Astrocyte of the spinal cord (primary cell): ENCODE measurements at regions not wholly inside any gene's neighbourhood (a gene's known extent, or its start where the extent isn't known, plus 50 kb on each side); places are given as distances from the start of the nearest gene placed in this dataset.

Source experiments
- DNase-seq: peaks from one replicate; pipeline ENCODE4 v3.0.0; 2011; ENCODE audit warnings: low read depth, low spot score
- H3K4me3 ChIP-seq: 2 replicates; pipeline ENCODE4 v1.5.1; 2011; ENCODE audit warnings: low read depth, mild to moderate bottlenecking, low read length, moderate library complexity
- in situ Hi-C: cut with HindIII; loops from 2 replicates; pipeline ENCODE4 v1.10.0; 2017; ENCODE audit warnings: low sequenced_read_pairs
- TF ChIP-seq, protein P1 (sequence below): IDR thresholded peaks from 2 replicates; pipeline ENCODE4 v1.5.1; 2012; ENCODE audit warnings: low read depth, mild to moderate bottlenecking, low read length, inconsistent platforms

DNA sequence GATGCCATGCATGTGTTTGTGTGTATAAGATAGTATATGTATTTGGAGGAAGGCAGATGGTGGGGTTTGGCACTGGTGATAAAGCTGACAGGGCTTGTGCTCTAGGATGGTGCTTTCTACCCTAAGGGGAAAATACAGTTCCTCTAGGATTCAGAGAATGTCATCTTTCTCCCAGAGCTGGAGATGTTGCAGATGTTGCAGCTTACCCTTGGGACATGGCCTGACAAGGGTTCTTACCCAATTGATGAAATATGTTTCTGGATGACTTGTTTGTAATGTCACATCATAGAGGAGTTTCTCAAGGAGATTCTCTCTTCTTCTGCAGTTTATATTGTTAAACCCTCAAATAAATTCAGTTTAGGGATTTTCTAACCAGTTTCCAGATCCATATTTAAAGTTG, 52.5 kb upstream of the PITX2 start:
- DNase-seq: no peak
- in situ Hi-C loops: no loop called here
- TF ChIP-seq, protein P1, sequence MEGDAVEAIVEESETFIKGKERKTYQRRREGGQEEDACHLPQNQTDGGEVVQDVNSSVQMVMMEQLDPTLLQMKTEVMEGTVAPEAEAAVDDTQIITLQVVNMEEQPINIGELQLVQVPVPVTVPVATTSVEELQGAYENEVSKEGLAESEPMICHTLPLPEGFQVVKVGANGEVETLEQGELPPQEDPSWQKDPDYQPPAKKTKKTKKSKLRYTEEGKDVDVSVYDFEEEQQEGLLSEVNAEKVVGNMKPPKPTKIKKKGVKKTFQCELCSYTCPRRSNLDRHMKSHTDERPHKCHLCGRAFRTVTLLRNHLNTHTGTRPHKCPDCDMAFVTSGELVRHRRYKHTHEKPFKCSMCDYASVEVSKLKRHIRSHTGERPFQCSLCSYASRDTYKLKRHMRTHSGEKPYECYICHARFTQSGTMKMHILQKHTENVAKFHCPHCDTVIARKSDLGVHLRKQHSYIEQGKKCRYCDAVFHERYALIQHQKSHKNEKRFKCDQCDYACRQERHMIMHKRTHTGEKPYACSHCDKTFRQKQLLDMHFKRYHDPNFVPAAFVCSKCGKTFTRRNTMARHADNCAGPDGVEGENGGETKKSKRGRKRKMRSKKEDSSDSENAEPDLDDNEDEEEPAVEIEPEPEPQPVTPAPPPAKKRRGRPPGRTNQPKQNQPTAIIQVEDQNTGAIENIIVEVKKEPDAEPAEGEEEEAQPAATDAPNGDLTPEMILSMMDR: no peak
- no peak overlapping the region for H3K4me3 ChIP-seq

DNA sequence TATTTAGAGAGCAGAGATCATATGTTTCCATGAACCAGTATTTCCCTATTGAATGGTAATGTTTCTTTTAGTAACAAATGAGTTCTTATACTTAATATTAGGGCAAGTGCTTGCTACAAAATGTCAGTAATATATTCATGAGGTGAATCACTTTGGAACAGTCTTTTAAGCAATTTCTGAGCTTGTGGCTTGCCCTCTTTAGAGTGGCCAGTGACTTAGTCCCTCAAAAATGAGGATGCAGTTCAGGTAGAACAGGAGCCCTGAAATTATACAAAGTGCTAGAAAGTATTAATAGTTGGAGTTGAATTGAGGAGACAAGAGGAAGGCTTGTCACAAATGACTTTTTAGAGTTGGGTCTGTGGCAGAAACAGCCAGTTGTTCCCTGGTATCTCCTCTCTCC, 53.4 kb upstream of the PITX2 start:
- no peak for DNase-seq
- in situ Hi-C loops: no loop called here
- no peak overlapping the region for H3K4me3 ChIP-seq
- TF ChIP-seq, protein P1: no peak

DNA sequence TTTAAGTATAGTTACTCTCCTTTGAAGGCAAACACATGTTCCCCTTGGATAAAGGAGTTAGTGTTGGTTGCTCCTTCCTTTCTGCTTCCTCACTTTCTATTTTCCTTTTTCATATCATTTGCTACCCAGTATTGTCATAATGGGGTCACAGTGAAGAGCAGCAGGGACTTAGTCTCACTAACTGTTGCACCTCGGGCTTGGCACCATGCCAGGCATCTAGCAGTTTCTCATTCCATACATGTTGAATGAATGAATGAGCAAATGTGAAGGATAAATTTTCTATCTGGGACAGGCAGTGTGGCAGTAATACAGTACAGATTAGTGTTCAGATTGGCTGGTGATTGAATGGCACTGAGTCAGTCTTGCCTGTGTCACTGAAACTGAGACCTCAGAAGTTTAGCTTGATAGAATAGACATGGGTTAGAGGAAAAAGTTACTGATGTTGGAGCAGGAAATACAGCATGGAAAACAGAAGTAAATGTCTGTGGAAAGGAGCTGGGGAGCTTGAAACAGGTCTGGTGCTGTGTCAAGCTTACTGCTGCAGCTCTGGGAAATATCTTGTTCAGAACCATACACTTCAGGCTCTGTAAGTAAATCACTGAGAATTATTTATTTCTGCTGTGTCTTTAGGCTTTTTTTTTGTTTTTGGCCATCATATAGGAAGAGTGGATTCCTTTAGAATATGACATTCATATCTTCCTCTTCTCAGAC, 55.8 kb upstream of the PITX2 start:
- no peak for DNase-seq
- no peak overlapping the region for H3K4me3 ChIP-seq
- in situ Hi-C loops: no loop called here
- TF ChIP-seq, protein P1: no peak

DNA sequence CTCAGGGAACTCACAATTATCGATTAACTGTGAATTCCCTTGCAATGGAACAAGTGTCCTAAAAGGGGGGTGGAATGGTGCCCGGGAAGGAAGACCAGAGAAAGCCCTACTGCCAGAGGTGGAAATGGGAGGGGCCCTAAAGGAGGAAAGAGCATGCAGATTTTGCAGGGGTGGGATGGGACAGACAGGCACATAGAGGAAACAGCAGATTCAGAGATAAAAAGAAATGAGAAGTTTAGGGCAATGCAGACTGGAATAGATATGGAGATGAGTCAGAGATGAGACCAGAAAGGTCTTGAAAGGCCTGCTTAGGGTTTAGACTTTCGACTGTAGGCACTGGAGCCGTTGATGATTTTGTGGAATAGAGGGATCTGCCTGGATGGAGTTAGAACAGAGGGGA, 57.4 kb upstream of the PITX2 start:
- TF ChIP-seq, protein P1: no peak
- H3K4me3 ChIP-seq: no peak overlapping the region
- in situ Hi-C loops: no loop called here
- DNase-seq: no peak

DNA sequence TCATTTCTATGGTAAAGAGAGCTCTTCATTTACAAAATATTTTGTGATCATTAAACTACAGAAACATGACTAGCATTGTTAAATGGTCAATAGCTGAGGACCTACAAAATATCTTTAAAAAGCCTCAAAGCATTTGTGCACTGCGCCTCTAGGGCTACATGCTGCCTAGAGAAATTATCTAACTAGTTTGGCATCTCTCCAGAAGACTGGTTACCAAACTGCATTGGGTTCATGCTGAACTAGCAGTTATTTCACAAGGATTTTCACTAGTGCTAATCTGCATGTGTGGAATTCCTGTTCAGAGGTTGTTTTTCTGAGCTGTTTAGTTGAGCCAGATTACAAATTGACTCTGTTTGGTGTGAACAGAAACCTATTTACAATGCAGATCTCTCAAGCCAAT, 58.5 kb upstream of the PITX2 start:
- H3K4me3 ChIP-seq: no peak overlapping the region
- TF ChIP-seq, protein P1: no peak
- DNase-seq: no peak
- in situ Hi-C loops: no loop called here

DNA sequence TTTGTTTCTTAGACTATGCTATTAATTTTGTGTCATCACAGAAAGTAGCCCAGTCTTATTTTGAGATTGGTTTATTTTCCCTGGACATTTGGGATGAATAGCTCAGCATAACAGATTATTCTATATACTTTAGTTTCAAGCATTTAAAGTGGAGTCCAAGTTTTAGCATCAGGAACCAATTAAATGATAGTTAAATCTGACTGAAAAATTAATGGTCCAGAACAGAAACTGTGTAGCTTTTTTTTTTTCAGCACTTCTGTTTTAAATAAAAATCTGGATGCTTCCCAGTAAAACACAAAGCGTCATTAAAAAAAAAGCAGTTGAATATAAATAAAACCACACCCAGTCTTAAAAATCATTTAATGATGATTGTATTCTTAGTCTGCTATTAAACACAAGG, 59.4 kb upstream of the PITX2 start:
- no peak overlapping the region for H3K4me3 ChIP-seq
- in situ Hi-C loops: no loop called here
- no peak for DNase-seq
- TF ChIP-seq, protein P1: no peak
